B cell (primary cell): ENCODE measurements at regions not wholly inside any gene's neighbourhood (a gene's known extent, or its start where the extent isn't known, plus 50 kb on each side); places are given as distances from the start of the nearest gene placed in this dataset.

ENCODE experiments used
- ATAC-seq: fragments of 200-7000 bp; cut with Tn5 transposase; one replicate; pipeline ENCODE4 v1.10.0; 2021; ENCODE audit warnings: low read depth, mild to moderate bottlenecking, moderate number of reproducible peaks, moderate library complexity
- CTCF ChIA-PET: fragments of 350-600 bp; sonication (Branson Sonifier 250); formaldehyde crosslinking; loops from one replicate; lab custom pipeline; 2021; ENCODE audit warnings: antibody characterized with exemption, inconsistent platforms; lab: Charles Lee
- POLR2A ChIA-PET: fragments of 350-600 bp; sonication (Branson Sonifier 250); formaldehyde crosslinking; loops from one replicate; lab custom pipeline; 2021; ENCODE audit warnings: antibody characterized with exemption; lab: Charles Lee
- DNase-seq: peaks from one replicate; pipeline ENCODE4 v3.0.0; 2013
- H2AFZ ChIP-seq: 2 replicates; pipeline ENCODE4 v1.6.1; 2012; ENCODE audit warnings: mild to moderate bottlenecking, low read depth, low read length; ENCODE audit not compliant: insufficient read depth, poor library complexity, severe bottlenecking
- H3K27ac ChIP-seq, 2 donors: 1 replicate in 1 of 2; 2 replicates in 1 of 2; pipeline ENCODE4 v1.5.1; 2012 to 2013; ENCODE audit warnings: low read length in 2 of 2, mild to moderate bottlenecking in 2 of 2, moderate library complexity in 1 of 2
- H3K27me3 ChIP-seq, 4 experiments: fragments of 200-600 bp in 1 of 4; sonication (generic) in 1 of 4; replicated peaks in 1 of 4; 1 replicate in 2 of 4; 2 replicates in 2 of 4; pipeline versions ENCODE4 v1.6.1 to v1.7.0; 2013 to 2016; ENCODE audit warnings: low read length in 3 of 4, mild to moderate bottlenecking in 2 of 4, mixed read lengths in 1 of 4, moderate library complexity in 1 of 4; ENCODE audit not compliant: insufficient read depth in 4 of 4, control insufficient read depth in 3 of 4; ENCODE audit errors: control extremely low read depth in 1 of 4
- H3K36me3 ChIP-seq, 2 experiments: replicated peaks in 1 of 2; 1 replicate in 1 of 2; 2 replicates in 1 of 2; pipeline versions ENCODE4 v1.6.1 to v1.7.1; 2013; ENCODE audit warnings: low read length in 1 of 2; ENCODE audit not compliant: insufficient read depth in 2 of 2, control insufficient read depth in 1 of 2; ENCODE audit errors: control extremely low read depth in 1 of 2, extremely low read depth in 1 of 2
- H3K4me1 ChIP-seq, 2 donors: fragments of 200-600 bp in 1 of 2; sonication (generic) in 1 of 2; 1 replicate in 1 of 2; 2 replicates in 1 of 2; pipeline versions ENCODE4 v1.5.1 to v1.6.1; 2013 to 2017; ENCODE audit warnings: low read length in 2 of 2; ENCODE audit not compliant: control insufficient read depth in 2 of 2, insufficient read depth in 2 of 2
- H3K4me2 ChIP-seq: replicated peaks from 2 replicates; pipeline ENCODE3; 2012; ENCODE audit warnings: mild to moderate bottlenecking, low read depth, low read length; ENCODE audit not compliant: poor library complexity, severe bottlenecking
- H3K4me3 ChIP-seq, 5 experiments: fragments of 200-600 bp in 1 of 5; sonication (generic) in 1 of 5; 1 replicate in 3 of 5; 2 replicates in 2 of 5; pipeline versions ENCODE4 v1.5.1 to v1.7.0; 2011 to 2016; ENCODE audit warnings: low read length in 4 of 5, mild to moderate bottlenecking in 4 of 5, low read depth in 2 of 5, control low read depth in 1 of 5, moderate library complexity in 1 of 5; ENCODE audit not compliant: insufficient read depth in 1 of 5; ENCODE audit errors: control extremely low read depth in 1 of 5, extremely low read depth in 1 of 5
- H3K79me2 ChIP-seq: fragments of 200-600 bp; sonication (generic); one replicate; pipeline ENCODE4 v1.6.0; 2016; ENCODE audit warnings: low read length; ENCODE audit not compliant: control insufficient read depth, insufficient read depth
- H3K9ac ChIP-seq: fragments of 200-600 bp; sonication (generic); 2 replicates; pipeline ENCODE4 v1.6.1; 2017; ENCODE audit warnings: mild to moderate bottlenecking, low read length, moderate library complexity
- H3K9me3 ChIP-seq, 3 donors: one replicate each; pipeline versions ENCODE4 v1.6.1 to v1.7.1; 2013; ENCODE audit warnings: low read length in 2 of 3; ENCODE audit not compliant: control insufficient read depth in 2 of 3, insufficient read depth in 1 of 3; ENCODE audit errors: control extremely low read depth in 1 of 3
- H4K20me1 ChIP-seq: 2 replicates; pipeline ENCODE4 v1.6.0; 2012; ENCODE audit warnings: mild to moderate bottlenecking, low read length; ENCODE audit not compliant: insufficient read depth, control insufficient read depth, poor library complexity, severe bottlenecking
- H3K27ac Mint-ChIP-seq: one replicate; pipeline ENCODE4 v1.8.0; 2021; ENCODE audit warnings: mixed read lengths
- H3K27me3 Mint-ChIP-seq: one replicate; pipeline ENCODE4 v1.8.0; 2021; ENCODE audit warnings: mixed read lengths
- H3K4me1 Mint-ChIP-seq: one replicate; pipeline ENCODE4 v1.8.0; 2021; ENCODE audit warnings: mixed read lengths
- H3K4me3 Mint-ChIP-seq: one replicate; pipeline ENCODE4 v1.8.0; 2021; ENCODE audit warnings: mixed read lengths
- H3K9me3 Mint-ChIP-seq: one replicate; pipeline ENCODE4 v1.8.0; 2022; ENCODE audit warnings: mixed read lengths; ENCODE audit not compliant: insufficient read depth
- EZH2 ChIP-seq: IDR thresholded peaks from 2 replicates; pipeline ENCODE4 v1.6.1; 2012; ENCODE audit warnings: borderline replicate concordance, low read depth, mild to moderate bottlenecking, moderate library complexity, low read length; ENCODE audit not compliant: insufficient read depth, poor library complexity, severe bottlenecking
- WGBS: methylation state at CpG from one replicate; pipeline ENCODE4 v1.1.5; 2013; ENCODE audit warnings: missing lambda C conversion rate; ENCODE audit not compliant: insufficient coverage; 5-methylcytosine and 5-hydroxymethylcytosine counted together
- intact Hi-C: fragments of 100-400 bp; cut with micrococcal nuclease; formaldehyde crosslinking; loops from one replicate; pipeline ENCODE4 v1.10.0; 2022
- TF ChIP-seq, protein P1 (sequence below): fragments of 200-600 bp; IDR thresholded peaks from one replicate; pipeline ENCODE4 v1.8.0; 2022; ENCODE audit warnings: antibody characterized with exemption, mild to moderate bottlenecking

DNA sequence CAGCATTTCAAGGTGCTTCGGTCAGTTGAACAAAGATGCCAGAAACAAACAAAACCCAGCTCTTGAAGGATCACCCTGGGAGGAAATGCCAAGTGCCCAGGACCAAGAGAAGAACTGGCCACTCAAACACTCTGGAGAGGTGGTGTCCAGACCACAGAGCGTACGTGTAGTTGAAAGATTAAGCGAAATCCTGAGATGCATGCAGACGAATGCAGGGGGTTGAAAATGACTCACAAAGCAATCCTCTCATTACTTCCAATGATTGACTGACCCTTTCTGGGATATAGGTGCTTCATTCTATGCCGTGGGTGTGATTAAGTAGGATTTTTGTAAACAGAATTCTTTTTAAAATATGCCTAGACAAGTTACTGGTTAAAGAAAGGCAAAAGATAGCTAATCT is 71.5 kb upstream of the ATXN1 start:
- CTCF ChIA-PET, result no interaction called here
- WGBS, result 100% methylated on average over 3 of the region's 6 CpGs
- no peak for ATAC-seq

DNA sequence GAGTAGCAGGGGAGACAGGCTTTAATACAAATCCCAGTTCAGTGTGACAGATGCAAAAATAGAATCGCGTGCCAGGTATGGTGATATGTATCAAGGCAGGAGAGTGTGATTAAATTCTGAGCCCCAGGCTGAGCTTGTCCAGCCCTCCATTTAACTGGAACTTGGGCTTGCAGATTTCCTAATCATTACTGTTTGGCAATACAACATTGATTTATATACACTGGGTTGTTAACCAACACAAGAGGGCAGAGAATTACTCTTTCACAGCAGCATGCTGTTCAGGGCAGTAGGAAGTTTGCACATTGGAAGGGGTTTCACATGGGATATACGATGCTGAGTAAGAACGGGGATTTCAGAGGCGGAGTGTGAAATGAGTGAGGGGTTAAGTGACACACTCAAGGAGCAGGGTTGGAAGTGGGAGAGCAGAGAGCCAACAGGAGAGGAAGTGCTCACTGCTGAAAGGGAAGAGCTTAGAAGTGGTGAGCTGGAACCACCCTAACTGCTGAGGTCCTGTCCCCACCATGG is 70.8 kb upstream of the ATXN1 start:
- Histone ChIP-seq H3K36me3 (no peaks in the 10 kb centered on the region), H3K9ac (no peak overlapping the region), H3K79me2 (no peaks in the 10 kb centered on the region), H3K4me3 (no peak overlapping the region), H3K9me3 (no peaks in the 10 kb centered on the region), H3K4me2 (no peak overlapping the region), H3K27me3 (no peaks in the 10 kb centered on the region), H2AFZ (no peak overlapping the region), H3K4me1 (no peaks in the 10 kb centered on the region), H4K20me1 (no peaks in the 10 kb centered on the region), H3K27ac (no peak overlapping the region)
- DNase-seq (no peak), ATAC-seq (no peak)
- no peaks in the 10 kb centered on the region for H3K9me3 Mint-ChIP-seq
- WGBS, result 100% methylated on average over 5 of the region's 5 CpGs
- intact Hi-C loops, result no loop called here
- peaks cover 9% of the 10 kb centered on the region for H3K4me1 Mint-ChIP-seq
- ChIA-PET CTCF (no interaction called here), POLR2A (no interaction called here)
- TF ChIP-seq EZH2, result no peak
- TF ChIP-seq, protein P1, sequence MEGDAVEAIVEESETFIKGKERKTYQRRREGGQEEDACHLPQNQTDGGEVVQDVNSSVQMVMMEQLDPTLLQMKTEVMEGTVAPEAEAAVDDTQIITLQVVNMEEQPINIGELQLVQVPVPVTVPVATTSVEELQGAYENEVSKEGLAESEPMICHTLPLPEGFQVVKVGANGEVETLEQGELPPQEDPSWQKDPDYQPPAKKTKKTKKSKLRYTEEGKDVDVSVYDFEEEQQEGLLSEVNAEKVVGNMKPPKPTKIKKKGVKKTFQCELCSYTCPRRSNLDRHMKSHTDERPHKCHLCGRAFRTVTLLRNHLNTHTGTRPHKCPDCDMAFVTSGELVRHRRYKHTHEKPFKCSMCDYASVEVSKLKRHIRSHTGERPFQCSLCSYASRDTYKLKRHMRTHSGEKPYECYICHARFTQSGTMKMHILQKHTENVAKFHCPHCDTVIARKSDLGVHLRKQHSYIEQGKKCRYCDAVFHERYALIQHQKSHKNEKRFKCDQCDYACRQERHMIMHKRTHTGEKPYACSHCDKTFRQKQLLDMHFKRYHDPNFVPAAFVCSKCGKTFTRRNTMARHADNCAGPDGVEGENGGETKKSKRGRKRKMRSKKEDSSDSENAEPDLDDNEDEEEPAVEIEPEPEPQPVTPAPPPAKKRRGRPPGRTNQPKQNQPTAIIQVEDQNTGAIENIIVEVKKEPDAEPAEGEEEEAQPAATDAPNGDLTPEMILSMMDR, result no peak
- H3K4me3 Mint-ChIP-seq, result no peak overlapping the region
- no peak overlapping the region for H3K27ac Mint-ChIP-seq
- peaks cover 16% of the 10 kb centered on the region for H3K27me3 Mint-ChIP-seq

More for the DNA sequence above, 71.5 kb upstream of the ATXN1 start:
- no peaks in the 10 kb centered on the region for H3K36me3 ChIP-seq
- H3K27ac ChIP-seq, result no peak overlapping the region
- H3K9ac ChIP-seq, result no peak overlapping the region
- TF ChIP-seq EZH2, result no peak
- TF ChIP-seq, protein P1, result no peak
- no peaks in the 10 kb centered on the region for H3K27me3 ChIP-seq
- intact Hi-C loops, result no loop called here
- H4K20me1 ChIP-seq, result no peaks in the 10 kb centered on the region
- no peak overlapping the region for H3K4me3 ChIP-seq
- Mint-ChIP-seq H3K4me3 (no peak overlapping the region), H3K4me1 (peaks cover 9% of the 10 kb centered on the region), H3K27me3 (peaks cover 14% of the 10 kb centered on the region), H3K27ac (no peak overlapping the region), H3K9me3 (no peaks in the 10 kb centered on the region)
- POLR2A ChIA-PET, result no interaction called here
- no peaks in the 10 kb centered on the region for H3K4me1 ChIP-seq
- no peaks in the 10 kb centered on the region for H3K9me3 ChIP-seq
- H3K4me2 ChIP-seq, result no peak overlapping the region
- H3K79me2 ChIP-seq, result no peaks in the 10 kb centered on the region
- H2AFZ ChIP-seq, result no peak overlapping the region
- DNase-seq, result no peak
